Stimulated activated effector memory CD8-positive, alpha-beta T cell treated with anti-CD3 and anti-CD28 coated beads, Interleukin-12 subunit alpha, Interleukin-12 subunit beta, amount 100 ng/mL, for 72 hours (primary cell): ENCODE measurements at regions not wholly inside any gene's neighbourhood (a gene's known extent, or its start where the extent isn't known, plus 50 kb on each side); places are given as distances from the start of the nearest gene placed in this dataset.

Experiments
- ATAC-seq: fragments of 150-1000 bp; cut with Tn5 transposase; 2 replicates; pipeline ENCODE4 v1.10.0; 2021
- DNase-seq, 2 donors: peaks; one replicate each; pipeline ENCODE4 v3.0.0; 2021 to 2022; ENCODE audit warnings: low spot score in 2 of 2
- H3K27ac Mint-ChIP-seq: one replicate; pipeline ENCODE4 v1.8.0; 2022; ENCODE audit warnings: mild to moderate bottlenecking, mixed read lengths
- H3K36me3 Mint-ChIP-seq: one replicate; pipeline ENCODE4 v1.8.0; 2022; ENCODE audit warnings: mild to moderate bottlenecking, mixed read lengths
- H3K4me1 Mint-ChIP-seq: one replicate; pipeline ENCODE4 v1.8.0; 2022; ENCODE audit warnings: mixed read lengths
- H3K4me3 Mint-ChIP-seq: one replicate; pipeline ENCODE4 v1.8.0; 2022; ENCODE audit warnings: mild to moderate bottlenecking, mixed read lengths
- H3K9me3 Mint-ChIP-seq: one replicate; pipeline ENCODE4 v1.8.0; 2022; ENCODE audit warnings: mixed read lengths

DNA sequence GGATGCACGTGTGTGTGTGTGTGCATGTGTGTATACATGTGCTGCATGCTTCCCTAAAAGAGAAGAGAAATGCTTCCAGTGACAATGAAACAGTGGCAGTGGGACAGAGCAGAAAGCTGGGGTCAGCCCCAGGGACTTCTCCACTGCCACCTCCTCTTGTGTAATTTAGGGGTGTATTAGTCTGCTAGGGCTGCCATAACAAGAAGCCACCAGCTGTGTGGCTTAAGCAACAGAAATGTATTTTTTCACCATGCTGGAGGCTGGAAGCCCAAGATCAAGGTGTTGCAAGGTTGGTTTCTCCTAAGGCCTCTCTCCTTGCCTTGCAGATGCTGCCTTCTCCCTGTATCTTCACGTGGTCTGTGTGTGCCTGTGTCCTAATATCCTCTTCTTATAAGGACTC lies 190.5 kb downstream of the CXCL12 start:
- no peaks in the 10 kb centered on the region for H3K4me1 Mint-ChIP-seq
- peaks cover 2% of the 10 kb centered on the region for H3K9me3 Mint-ChIP-seq
- no peak for DNase-seq
- H3K36me3 Mint-ChIP-seq: no peaks in the 10 kb centered on the region
- ATAC-seq: no peak
- no peak overlapping the region for H3K27ac Mint-ChIP-seq
- H3K4me3 Mint-ChIP-seq: no peak overlapping the region

- Mint-ChIP-seq H3K36me3 (no peaks in the 10 kb centered on the region), H3K9me3 (peaks cover 2% of the 10 kb centered on the region), H3K4me3 (no peak overlapping the region), H3K4me1 (no peaks in the 10 kb centered on the region), H3K27ac (no peak overlapping the region)
- ATAC-seq (peak; percentile 33), DNase-seq (no peak)
Observed at GRCh38 chr10:44193567-44194220, 191.2 kb downstream of the CXCL12 start.

GRCh38 chr10:44193166-44193565 lies 191.7 kb downstream of the CXCL12 start:
- Mint-ChIP-seq H3K36me3 (no peaks in the 10 kb centered on the region), H3K27ac (no peak overlapping the region), H3K4me3 (no peak overlapping the region), H3K4me1 (no peaks in the 10 kb centered on the region), H3K9me3 (peaks cover 2% of the 10 kb centered on the region)
- ATAC-seq (no peak), DNase-seq (no peak)

- Mint-ChIP-seq H3K9me3 (peaks cover 2% of the 10 kb centered on the region), H3K4me1 (no peaks in the 10 kb centered on the region), H3K36me3 (no peaks in the 10 kb centered on the region), H3K27ac (no peak overlapping the region), H3K4me3 (no peak overlapping the region)
- DNase-seq: no peak
- ATAC-seq: no peak
Observed at GRCh38 chr10:44192435-44192834, 192.5 kb downstream of the CXCL12 start.

DNA sequence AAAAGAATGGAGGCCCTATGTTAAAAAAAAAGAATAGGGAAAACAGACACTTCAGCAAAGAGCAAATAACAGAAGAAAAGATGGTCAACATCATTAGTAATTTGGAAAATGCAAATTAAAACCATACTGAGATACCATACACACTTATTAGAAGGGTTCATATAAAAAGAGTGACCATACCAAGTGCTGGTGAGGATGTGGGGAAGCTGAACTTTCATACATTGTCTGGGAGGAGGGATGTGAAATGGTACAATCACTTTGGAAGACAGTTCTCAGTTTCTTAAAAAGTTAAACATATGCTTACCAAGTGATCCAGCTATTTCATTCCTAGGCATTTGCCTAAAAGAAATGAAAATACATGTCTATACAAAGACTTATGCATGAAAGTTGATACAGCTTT lies 194.4 kb downstream of the CXCL12 start:
- Mint-ChIP-seq H3K27ac (no peak overlapping the region), H3K36me3 (no peaks in the 10 kb centered on the region), H3K4me1 (no peaks in the 10 kb centered on the region), H3K9me3 (peaks cover 2% of the 10 kb centered on the region), H3K4me3 (no peak overlapping the region)
- ATAC-seq: no peak
- no peak for DNase-seq

DNA sequence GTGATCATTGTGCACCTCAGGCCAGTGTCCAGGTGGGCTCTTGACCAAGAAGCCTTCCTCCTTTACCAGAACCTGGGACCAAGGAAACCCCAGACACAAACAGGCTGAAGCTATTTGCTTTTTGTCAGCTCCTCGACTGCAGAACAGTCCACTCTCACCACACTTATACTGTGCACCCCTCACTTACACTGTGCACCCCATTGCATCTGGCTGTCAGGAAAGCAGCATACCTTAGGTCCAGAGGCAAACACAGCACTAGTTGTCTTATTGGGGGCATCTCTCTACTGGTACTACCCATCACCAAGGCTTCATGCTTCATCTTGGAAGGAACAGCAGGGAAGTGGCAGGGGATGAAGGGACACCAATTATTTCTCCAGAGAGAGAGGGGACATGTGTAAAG lies 198.1 kb downstream of the CXCL12 start:
- Mint-ChIP-seq H3K36me3 (no peaks in the 10 kb centered on the region), H3K27ac (no peak overlapping the region), H3K9me3 (peaks cover 2% of the 10 kb centered on the region), H3K4me3 (no peak overlapping the region), H3K4me1 (no peaks in the 10 kb centered on the region)
- DNase-seq (no peak), ATAC-seq (no peak)

GRCh38 chr10:44186150-44186549 lies 198.7 kb downstream of the CXCL12 start:
- H3K36me3 Mint-ChIP-seq: no peaks in the 10 kb centered on the region
- no peak for ATAC-seq
- peaks cover 2% of the 10 kb centered on the region for H3K9me3 Mint-ChIP-seq
- H3K27ac Mint-ChIP-seq: no peak overlapping the region
- DNase-seq: no peak
- H3K4me3 Mint-ChIP-seq: no peak overlapping the region
- no peaks in the 10 kb centered on the region for H3K4me1 Mint-ChIP-seq

DNA sequence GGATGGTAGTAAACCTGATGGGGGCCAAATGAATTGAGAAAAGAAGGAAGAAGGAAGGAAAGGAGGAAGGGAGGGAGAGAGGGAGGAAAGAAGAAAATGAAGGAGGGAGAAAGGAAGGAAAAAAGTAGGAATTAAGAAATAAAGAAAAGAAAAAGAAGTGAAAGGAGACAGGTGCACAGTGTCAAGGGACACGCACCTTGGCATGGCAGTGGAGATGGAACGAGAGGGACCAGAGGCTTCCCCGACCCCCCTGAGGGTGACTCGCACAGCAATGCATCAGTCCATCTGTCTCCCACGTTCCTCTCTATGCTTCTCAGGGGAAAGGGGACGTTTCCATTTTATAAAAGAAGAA lies 199.6 kb downstream of the CXCL12 start:
- no peaks in the 10 kb centered on the region for H3K36me3 Mint-ChIP-seq
- ATAC-seq (no peak), DNase-seq (no peak)
- no peaks in the 10 kb centered on the region for H3K4me1 Mint-ChIP-seq
- no peak overlapping the region for H3K4me3 Mint-ChIP-seq
- no peak overlapping the region for H3K27ac Mint-ChIP-seq
- H3K9me3 Mint-ChIP-seq: no peaks in the 10 kb centered on the region

DNA sequence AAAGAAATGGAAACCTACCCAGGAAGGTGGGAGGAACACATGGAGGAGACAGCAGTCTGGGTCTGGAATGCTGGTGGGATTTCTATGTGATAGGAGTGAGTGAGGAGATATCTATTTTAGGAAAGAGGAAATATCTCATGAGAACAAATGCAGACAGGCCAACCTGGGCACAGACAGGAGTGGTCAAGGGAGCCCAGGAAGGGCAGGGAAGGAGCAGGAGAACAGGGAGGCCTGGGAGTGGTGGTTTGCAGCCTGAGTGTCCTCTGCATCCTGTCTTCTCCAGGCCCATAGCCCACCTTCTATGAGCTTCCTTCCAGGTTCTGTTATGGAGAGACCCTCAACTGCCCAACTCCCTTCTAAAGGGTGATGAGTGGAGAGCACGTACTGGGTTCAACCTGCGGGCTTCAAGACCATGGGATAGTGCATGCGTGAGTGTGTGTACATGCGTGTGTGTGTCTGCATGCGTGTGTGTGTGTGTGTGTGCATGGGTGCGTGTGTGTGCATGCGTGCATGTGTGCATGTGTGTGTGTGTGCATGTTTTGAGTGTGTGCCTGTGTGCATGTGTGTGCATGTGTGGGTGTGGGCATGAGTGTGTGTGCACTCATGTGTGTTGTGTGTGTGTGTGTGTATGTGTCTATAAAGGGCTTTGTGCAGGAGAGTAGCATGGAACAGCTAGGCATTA lies 200.1 kb downstream of the CXCL12 start:
- peak; percentile 19 for ATAC-seq
- Mint-ChIP-seq H3K4me1 (no peaks in the 10 kb centered on the region), H3K4me3 (no peak overlapping the region), H3K36me3 (no peaks in the 10 kb centered on the region), H3K9me3 (no peaks in the 10 kb centered on the region), H3K27ac (no peak overlapping the region)
- peak in 1 of 2 donors; percentile 18 for DNase-seq

- ATAC-seq (no peak), DNase-seq (peak in 1 of 2 donors; percentile 20)
- Mint-ChIP-seq H3K36me3 (no peaks in the 10 kb centered on the region), H3K4me3 (no peak overlapping the region), H3K9me3 (no peaks in the 10 kb centered on the region), H3K4me1 (no peaks in the 10 kb centered on the region), H3K27ac (no peak overlapping the region)
Observed at GRCh38 chr10:44183667-44184632, 200.9 kb downstream of the CXCL12 start.

DNA sequence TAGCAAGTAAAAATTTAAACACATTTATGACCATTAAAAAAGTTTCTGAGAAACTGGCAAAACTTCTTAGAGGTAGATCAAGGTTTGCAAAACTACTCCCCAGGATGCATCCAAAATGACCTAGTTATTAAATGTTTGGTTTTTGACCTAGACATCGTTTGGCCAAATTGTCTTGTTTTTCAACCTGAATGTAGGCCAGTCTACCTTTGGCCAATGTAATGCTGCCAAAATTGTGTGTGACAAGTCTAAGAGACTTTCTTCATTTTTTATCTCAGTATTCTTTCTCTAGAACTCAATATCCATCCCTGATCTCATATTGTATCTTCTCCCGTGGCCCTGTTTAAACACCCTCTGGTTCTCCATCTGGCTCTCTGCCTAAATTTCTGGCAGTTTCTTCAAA lies 202.0 kb downstream of the CXCL12 start:
- H3K36me3 Mint-ChIP-seq: no peaks in the 10 kb centered on the region
- no peak for ATAC-seq

DNA sequence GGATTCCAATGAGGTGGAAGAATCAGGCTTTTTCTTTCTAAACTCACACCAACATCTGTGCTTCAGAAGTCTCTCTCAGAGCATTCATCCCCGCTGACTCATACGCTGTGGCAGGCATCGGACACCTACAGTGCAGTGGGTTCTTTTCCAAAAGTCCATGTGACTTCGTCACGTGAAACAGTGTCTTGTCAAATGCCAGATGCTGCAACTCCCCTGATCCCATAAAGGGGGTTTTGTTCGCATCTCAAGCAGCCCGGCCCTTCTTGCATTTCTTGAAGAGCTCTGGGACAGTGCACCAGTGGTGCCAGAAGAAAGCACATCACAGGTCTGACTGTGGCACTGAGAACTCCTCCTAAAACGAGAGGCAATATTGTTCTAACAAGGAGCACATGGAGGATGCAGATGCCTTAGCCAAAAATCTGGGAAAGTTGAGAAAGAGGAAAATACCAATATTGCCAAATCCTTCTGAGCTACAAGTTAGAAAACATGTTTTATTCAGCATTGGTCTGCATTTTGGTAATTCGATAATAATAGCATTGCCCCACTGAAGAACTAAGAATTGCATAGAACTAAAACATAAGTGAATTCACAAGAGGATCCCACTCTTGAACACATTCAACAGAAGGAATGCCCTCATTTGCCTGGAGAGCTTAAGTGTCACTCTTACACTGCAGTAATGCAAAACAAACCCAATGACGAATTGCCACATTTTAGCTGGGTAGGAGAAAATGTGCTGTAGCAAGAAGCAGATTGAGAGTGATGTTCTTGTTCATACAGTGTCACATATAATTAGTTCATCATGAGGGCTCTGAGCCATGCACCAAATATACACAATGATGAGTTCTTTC lies 204.4 kb downstream of the CXCL12 start:
- no peaks in the 10 kb centered on the region for H3K9me3 Mint-ChIP-seq
- no peaks in the 10 kb centered on the region for H3K4me1 Mint-ChIP-seq
- no peak overlapping the region for H3K4me3 Mint-ChIP-seq
- ATAC-seq: no peak
- no peak for DNase-seq
- no peaks in the 10 kb centered on the region for H3K36me3 Mint-ChIP-seq
- H3K27ac Mint-ChIP-seq: no peak overlapping the region

More for the DNA sequence above, 202.0 kb downstream of the CXCL12 start:
- no peak for DNase-seq
- H3K9me3 Mint-ChIP-seq: no peaks in the 10 kb centered on the region
- H3K4me1 Mint-ChIP-seq: no peaks in the 10 kb centered on the region
- no peak overlapping the region for H3K27ac Mint-ChIP-seq
- H3K4me3 Mint-ChIP-seq: no peak overlapping the region

DNA sequence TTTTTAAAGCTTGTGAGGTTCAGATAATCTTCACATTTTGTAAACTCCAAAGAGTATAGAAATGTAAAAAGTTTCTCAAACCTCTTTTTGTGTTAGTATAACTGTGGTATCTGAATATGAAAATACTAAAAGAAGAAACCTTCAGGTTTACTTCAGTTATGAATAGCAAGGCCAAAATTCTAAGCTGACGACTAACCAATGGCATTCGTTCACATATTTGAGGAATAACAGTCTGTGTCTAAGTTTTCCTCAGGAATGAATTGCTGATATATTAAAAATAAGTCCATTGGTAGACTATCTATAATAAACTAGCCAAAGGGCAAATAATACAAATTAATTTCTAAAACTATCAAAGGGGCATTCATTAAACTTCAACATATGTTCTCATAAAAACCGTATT lies 206.0 kb downstream of the CXCL12 start:
- DNase-seq: no peak
- no peak for ATAC-seq
- Mint-ChIP-seq H3K4me1 (no peaks in the 10 kb centered on the region), H3K27ac (no peak overlapping the region), H3K36me3 (no peaks in the 10 kb centered on the region), H3K9me3 (no peaks in the 10 kb centered on the region), H3K4me3 (no peak overlapping the region)

- Mint-ChIP-seq H3K27ac (no peak overlapping the region), H3K36me3 (no peaks in the 10 kb centered on the region), H3K4me3 (no peak overlapping the region), H3K4me1 (no peaks in the 10 kb centered on the region), H3K9me3 (no peaks in the 10 kb centered on the region)
- ATAC-seq: no peak
- no peak for DNase-seq
Observed at GRCh38 chr10:44178281-44178680, 206.6 kb downstream of the CXCL12 start.

DNA sequence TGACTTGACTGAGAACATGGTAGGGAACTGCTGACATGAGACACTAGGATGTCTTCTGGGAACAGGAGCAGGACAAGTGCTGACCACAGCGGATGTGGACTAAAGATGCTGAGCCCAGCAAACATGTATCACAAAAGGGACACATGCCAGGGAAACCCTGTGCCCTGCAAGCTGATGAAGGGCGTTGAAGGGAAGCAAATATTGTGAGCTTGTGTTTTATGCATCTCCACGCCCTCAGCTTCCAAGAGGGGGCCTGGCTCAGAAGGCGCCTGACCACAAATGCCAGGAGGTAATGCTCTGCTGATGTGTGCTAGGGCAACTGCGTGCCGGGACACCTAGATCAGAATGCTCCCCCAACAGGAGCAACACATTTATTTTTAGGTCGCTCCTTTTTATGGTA lies 207.3 kb downstream of the CXCL12 start:
- no peak for ATAC-seq
- no peak overlapping the region for H3K27ac Mint-ChIP-seq

More for the DNA sequence above, 207.3 kb downstream of the CXCL12 start:
- H3K4me3 Mint-ChIP-seq: no peak overlapping the region
- H3K9me3 Mint-ChIP-seq: no peaks in the 10 kb centered on the region
- H3K4me1 Mint-ChIP-seq: no peaks in the 10 kb centered on the region
- no peak for DNase-seq
- H3K36me3 Mint-ChIP-seq: no peaks in the 10 kb centered on the region
